B cell (primary cell): ENCODE measurements at regions not wholly inside any gene's neighbourhood (a gene's known extent, or its start where the extent isn't known, plus 50 kb on each side); places are given as distances from the start of the nearest gene placed in this dataset.

ENCODE experiments used
- ATAC-seq: fragments of 200-7000 bp; cut with Tn5 transposase; one replicate; pipeline ENCODE4 v1.10.0; 2021; ENCODE audit warnings: low read depth, mild to moderate bottlenecking, moderate number of reproducible peaks, moderate library complexity
- CTCF ChIA-PET: fragments of 350-600 bp; sonication (Branson Sonifier 250); formaldehyde crosslinking; loops from one replicate; lab custom pipeline; 2021; ENCODE audit warnings: antibody characterized with exemption, inconsistent platforms; lab: Charles Lee
- POLR2A ChIA-PET: fragments of 350-600 bp; sonication (Branson Sonifier 250); formaldehyde crosslinking; loops from one replicate; lab custom pipeline; 2021; ENCODE audit warnings: antibody characterized with exemption; lab: Charles Lee
- DNase-seq: peaks from one replicate; pipeline ENCODE4 v3.0.0; 2013
- H2AFZ ChIP-seq: 2 replicates; pipeline ENCODE4 v1.6.1; 2012; ENCODE audit warnings: mild to moderate bottlenecking, low read depth, low read length; ENCODE audit not compliant: insufficient read depth, poor library complexity, severe bottlenecking
- H3K27ac ChIP-seq, 2 donors: 1 replicate in 1 of 2; 2 replicates in 1 of 2; pipeline ENCODE4 v1.5.1; 2012 to 2013; ENCODE audit warnings: low read length in 2 of 2, mild to moderate bottlenecking in 2 of 2, moderate library complexity in 1 of 2
- H3K27me3 ChIP-seq, 4 experiments: fragments of 200-600 bp in 1 of 4; sonication (generic) in 1 of 4; replicated peaks in 1 of 4; 1 replicate in 2 of 4; 2 replicates in 2 of 4; pipeline versions ENCODE4 v1.6.1 to v1.7.0; 2013 to 2016; ENCODE audit warnings: low read length in 3 of 4, mild to moderate bottlenecking in 2 of 4, mixed read lengths in 1 of 4, moderate library complexity in 1 of 4; ENCODE audit not compliant: insufficient read depth in 4 of 4, control insufficient read depth in 3 of 4; ENCODE audit errors: control extremely low read depth in 1 of 4
- H3K36me3 ChIP-seq, 2 experiments: replicated peaks in 1 of 2; 1 replicate in 1 of 2; 2 replicates in 1 of 2; pipeline versions ENCODE4 v1.6.1 to v1.7.1; 2013; ENCODE audit warnings: low read length in 1 of 2; ENCODE audit not compliant: insufficient read depth in 2 of 2, control insufficient read depth in 1 of 2; ENCODE audit errors: control extremely low read depth in 1 of 2, extremely low read depth in 1 of 2
- H3K4me1 ChIP-seq, 2 donors: fragments of 200-600 bp in 1 of 2; sonication (generic) in 1 of 2; 1 replicate in 1 of 2; 2 replicates in 1 of 2; pipeline versions ENCODE4 v1.5.1 to v1.6.1; 2013 to 2017; ENCODE audit warnings: low read length in 2 of 2; ENCODE audit not compliant: control insufficient read depth in 2 of 2, insufficient read depth in 2 of 2
- H3K4me2 ChIP-seq: replicated peaks from 2 replicates; pipeline ENCODE3; 2012; ENCODE audit warnings: mild to moderate bottlenecking, low read depth, low read length; ENCODE audit not compliant: poor library complexity, severe bottlenecking
- H3K4me3 ChIP-seq, 5 experiments: fragments of 200-600 bp in 1 of 5; sonication (generic) in 1 of 5; 1 replicate in 3 of 5; 2 replicates in 2 of 5; pipeline versions ENCODE4 v1.5.1 to v1.7.0; 2011 to 2016; ENCODE audit warnings: low read length in 4 of 5, mild to moderate bottlenecking in 4 of 5, low read depth in 2 of 5, control low read depth in 1 of 5, moderate library complexity in 1 of 5; ENCODE audit not compliant: insufficient read depth in 1 of 5; ENCODE audit errors: control extremely low read depth in 1 of 5, extremely low read depth in 1 of 5
- H3K79me2 ChIP-seq: fragments of 200-600 bp; sonication (generic); one replicate; pipeline ENCODE4 v1.6.0; 2016; ENCODE audit warnings: low read length; ENCODE audit not compliant: control insufficient read depth, insufficient read depth
- H3K9ac ChIP-seq: fragments of 200-600 bp; sonication (generic); 2 replicates; pipeline ENCODE4 v1.6.1; 2017; ENCODE audit warnings: mild to moderate bottlenecking, low read length, moderate library complexity
- H3K9me3 ChIP-seq, 3 donors: one replicate each; pipeline versions ENCODE4 v1.6.1 to v1.7.1; 2013; ENCODE audit warnings: low read length in 2 of 3; ENCODE audit not compliant: control insufficient read depth in 2 of 3, insufficient read depth in 1 of 3; ENCODE audit errors: control extremely low read depth in 1 of 3
- H4K20me1 ChIP-seq: 2 replicates; pipeline ENCODE4 v1.6.0; 2012; ENCODE audit warnings: mild to moderate bottlenecking, low read length; ENCODE audit not compliant: insufficient read depth, control insufficient read depth, poor library complexity, severe bottlenecking
- H3K27ac Mint-ChIP-seq: one replicate; pipeline ENCODE4 v1.8.0; 2021; ENCODE audit warnings: mixed read lengths
- H3K27me3 Mint-ChIP-seq: one replicate; pipeline ENCODE4 v1.8.0; 2021; ENCODE audit warnings: mixed read lengths
- H3K4me1 Mint-ChIP-seq: one replicate; pipeline ENCODE4 v1.8.0; 2021; ENCODE audit warnings: mixed read lengths
- H3K4me3 Mint-ChIP-seq: one replicate; pipeline ENCODE4 v1.8.0; 2021; ENCODE audit warnings: mixed read lengths
- H3K9me3 Mint-ChIP-seq: one replicate; pipeline ENCODE4 v1.8.0; 2022; ENCODE audit warnings: mixed read lengths; ENCODE audit not compliant: insufficient read depth
- CTCF ChIP-seq: fragments of 200-600 bp; IDR thresholded peaks from one replicate; pipeline ENCODE4 v1.8.0; 2022; ENCODE audit warnings: antibody characterized with exemption, mild to moderate bottlenecking
- EZH2 ChIP-seq: IDR thresholded peaks from 2 replicates; pipeline ENCODE4 v1.6.1; 2012; ENCODE audit warnings: borderline replicate concordance, low read depth, mild to moderate bottlenecking, moderate library complexity, low read length; ENCODE audit not compliant: insufficient read depth, poor library complexity, severe bottlenecking
- WGBS: methylation state at CpG from one replicate; pipeline ENCODE4 v1.1.5; 2013; ENCODE audit warnings: missing lambda C conversion rate; ENCODE audit not compliant: insufficient coverage; 5-methylcytosine and 5-hydroxymethylcytosine counted together
- intact Hi-C: fragments of 100-400 bp; cut with micrococcal nuclease; formaldehyde crosslinking; loops from one replicate; pipeline ENCODE4 v1.10.0; 2022

GRCh38 chr3:99167071-99167470 lies 265.6 kb upstream of the DCBLD2 start:
- CTCF ChIA-PET = interaction anchor here (0.6 kb wide), 1 partner anchor 32 kb away, joined by 3 read pairs; no protein-coding TSS in a partner anchor
- POLR2A ChIA-PET = no interaction called here

DNA sequence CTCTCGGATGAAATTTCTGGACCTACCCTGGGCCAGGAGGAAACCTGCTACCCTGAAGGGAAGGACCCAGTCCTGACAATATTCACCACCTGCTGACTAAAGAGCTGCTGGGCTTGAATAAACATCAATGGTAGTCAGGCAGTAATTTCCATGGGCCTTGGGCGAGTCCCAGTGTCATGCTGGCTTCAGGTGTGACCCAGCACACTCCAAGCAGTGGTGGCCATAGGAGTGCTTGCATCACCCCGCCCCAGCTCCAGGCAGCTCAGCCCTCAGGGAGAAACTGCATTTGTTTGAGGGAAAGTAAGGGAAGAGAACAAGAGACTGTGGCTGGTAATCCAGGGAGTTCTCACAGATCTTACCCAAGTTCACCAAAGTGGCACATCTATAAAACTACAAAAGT lies 261.8 kb upstream of the DCBLD2 start:
- H3K36me3 ChIP-seq = no peaks in the 10 kb centered on the region
- ChIA-PET CTCF (no interaction called here), POLR2A (no interaction called here)
- no peaks in the 10 kb centered on the region for H3K4me1 Mint-ChIP-seq
- DNase-seq (no peak), ATAC-seq (no peak)
- no peak overlapping the region for H3K4me2 ChIP-seq
- no peak overlapping the region for H3K27ac ChIP-seq
- no peaks in the 10 kb centered on the region for H3K9me3 Mint-ChIP-seq
- intact Hi-C loops = no loop called here
- no peak overlapping the region for H3K4me3 ChIP-seq
- H3K9me3 ChIP-seq = peaks cover 0 to 18% (median 8%) of the 10 kb centered on the region in 3 donors
- no peaks in the 10 kb centered on the region for H3K79me2 ChIP-seq
- H3K27ac Mint-ChIP-seq = no peak overlapping the region
- no peak overlapping the region for H2AFZ ChIP-seq
- no peak for TF ChIP-seq CTCF
- TF ChIP-seq EZH2 = no peak
- H3K4me3 Mint-ChIP-seq = no peak overlapping the region
- H4K20me1 ChIP-seq = no peaks in the 10 kb centered on the region
- no peaks in the 10 kb centered on the region for H3K27me3 Mint-ChIP-seq
- H3K27me3 ChIP-seq = no peaks in the 10 kb centered on the region
- H3K9ac ChIP-seq = no peak overlapping the region
- H3K4me1 ChIP-seq = no peaks in the 10 kb centered on the region
- WGBS = 94% methylated on average over 2 of the region's 3 CpGs

More at GRCh38 chr3:99167071-99167470, 265.6 kb upstream of the DCBLD2 start:
- TF ChIP-seq EZH2 (no peak), CTCF (no peak)
- Mint-ChIP-seq H3K9me3 (no peaks in the 10 kb centered on the region), H3K27me3 (no peaks in the 10 kb centered on the region), H3K4me1 (no peaks in the 10 kb centered on the region), H3K4me3 (no peak overlapping the region), H3K27ac (no peak overlapping the region)
- Histone ChIP-seq H3K36me3 (no peaks in the 10 kb centered on the region), H4K20me1 (no peaks in the 10 kb centered on the region), H2AFZ (no peak overlapping the region), H3K4me3 (no peak overlapping the region), H3K27me3 (no peaks in the 10 kb centered on the region), H3K9me3 (peaks cover 0 to 5% (median 0%) of the 10 kb centered on the region in 3 donors), H3K27ac (no peak overlapping the region), H3K4me1 (no peaks in the 10 kb centered on the region), H3K9ac (no peak overlapping the region), H3K4me2 (no peak overlapping the region), H3K79me2 (no peaks in the 10 kb centered on the region)
- DNase-seq (no peak), ATAC-seq (no peak)
- intact Hi-C loops = no loop called here
